Tibial nerve (tissue), 4 donors: ENCODE measurements at regions not wholly inside any gene's neighbourhood (a gene's known extent, or its start where the extent isn't known, plus 50 kb on each side); places are given as distances from the start of the nearest gene placed in this dataset.
A peak's percentile ranks its signal among the peaks of the same experiment; 100 is the strongest.

Experiments
- DNase-seq, 2 donors: peaks; one replicate each; pipeline ENCODE4 v3.0.0-alpha.2; 2019; ENCODE audit warnings: low spot score in 2 of 2
- H3K27ac ChIP-seq, 4 donors: fragments of 200-600 bp; sonication (generic) in 3 of 4; one replicate each; pipeline ENCODE4 v1.5.1; 2017 to 2019; ENCODE audit warnings: mild to moderate bottlenecking in 1 of 4
- H3K27me3 ChIP-seq, 2 donors: fragments of 200-600 bp; sonication (generic) in 1 of 2; one replicate each; pipeline versions ENCODE4 v1.5.1 to v1.6.0; 2017 to 2019
- H3K36me3 ChIP-seq, 3 donors: fragments of 200-600 bp; sonication (generic); one replicate each; pipeline ENCODE4 v1.5.1; 2018 to 2019
- H3K4me1 ChIP-seq, 4 donors: fragments of 200-600 bp; sonication (generic) in 3 of 4; one replicate each; pipeline ENCODE4 v1.5.1; 2017 to 2019
- H3K4me3 ChIP-seq, 4 donors: fragments of 200-600 bp; sonication (generic) in 3 of 4; one replicate each; pipeline ENCODE4 v1.5.1; 2017 to 2019; ENCODE audit warnings: mild to moderate bottlenecking in 1 of 4, moderate library complexity in 1 of 4
- H3K9me3 ChIP-seq, 4 donors: fragments of 200-600 bp; sonication (generic) in 3 of 4; one replicate each; pipeline ENCODE4 v1.5.1; 2017 to 2019
- CTCF ChIP-seq, 5 experiments: fragments of 200-600 bp in 3 of 5; fragments of 450-650 bp in 2 of 5; sonication (generic) in 3 of 5; IDR thresholded peaks; one replicate each; pipeline ENCODE4 v1.5.1; 2016 to 2019; ENCODE audit warnings: antibody characterized with exemption in 5 of 5, mild to moderate bottlenecking in 3 of 5, moderate library complexity in 2 of 5
- EP300 ChIP-seq, 2 donors: sonication (generic); formaldehyde crosslinking; IDR thresholded peaks; one replicate each; pipeline ENCODE4 v1.6.1; 2017; ENCODE audit warnings: antibody characterized with exemption in 2 of 2, mild to moderate bottlenecking in 1 of 2
- POLR2A ChIP-seq, 2 donors: fragments of 450-650 bp; IDR thresholded peaks; one replicate each; pipeline ENCODE4 v1.6.1; 2017; ENCODE audit warnings: antibody characterized with exemption in 2 of 2, mild to moderate bottlenecking in 2 of 2, moderate library complexity in 2 of 2
- WGBS, 2 donors: methylation state at CpG; one replicate each; pipeline ENCODE4 v1.1.5; 2018; 5-methylcytosine and 5-hydroxymethylcytosine counted together

GRCh38 chr1:67532452-67533216, 102.4 kb upstream of the SERBP1 start:
- DNase-seq, result peak in 1 of 2 donors; percentile 60
- 68 to 69% methylated on average over 7 of the region's 7 CpGs for WGBS, 2 donors

GRCh38 chr1:67534627-67535065, 104.4 kb upstream of the SERBP1 start:
- Histone ChIP-seq H3K36me3 (no peaks in the 10 kb centered on the region), H3K27me3 (no peaks in the 10 kb centered on the region), H3K4me1 (peaks cover 0 to 33% (median 0%) of the 10 kb centered on the region in 4 donors), H3K4me3 (no peak overlapping the region), H3K9me3 (no peaks in the 10 kb centered on the region), H3K27ac (no peak overlapping the region)
- no peak for DNase-seq
- 71 to 79% methylated on average over 2 of the region's 2 CpGs for WGBS, 2 donors
- TF ChIP-seq EP300 (IDR thresholded peaks at IDR 0.05) (no peak), POLR2A (IDR thresholded peaks at IDR 0.05) (no peak), CTCF (IDR thresholded peaks at IDR 0.05) (no peak)

More at GRCh38 chr1:67532452-67533216, 102.4 kb upstream of the SERBP1 start:
- H3K27me3 ChIP-seq, result no peaks in the 10 kb centered on the region
- no peaks in the 10 kb centered on the region for H3K9me3 ChIP-seq
- no peak overlapping the region for H3K4me3 ChIP-seq
- H3K4me1 ChIP-seq, result peaks cover 0 to 28% (median 0%) of the 10 kb centered on the region in 4 donors
- TF ChIP-seq CTCF (IDR thresholded peaks at IDR 0.05) (peak; percentile 58 to 89 (median 70)), EP300 (IDR thresholded peaks at IDR 0.05) (no peak), POLR2A (IDR thresholded peaks at IDR 0.05) (no peak)
- H3K36me3 ChIP-seq, result no peaks in the 10 kb centered on the region
- H3K27ac ChIP-seq, result no peak overlapping the region

- DNase-seq, result peak; percentile 72 to 88
- Histone ChIP-seq H3K4me1 (peaks cover 0 to 33% (median 0%) of the 10 kb centered on the region in 4 donors), H3K4me3 (no peak overlapping the region), H3K27ac (peak overlapping the region in 1 of 4 donors; percentile 45), H3K36me3 (no peaks in the 10 kb centered on the region), H3K9me3 (no peaks in the 10 kb centered on the region), H3K27me3 (no peaks in the 10 kb centered on the region)
- TF ChIP-seq POLR2A (IDR thresholded peaks at IDR 0.05) (no peak), CTCF (IDR thresholded peaks at IDR 0.05) (peak; percentile 90 to 97 (median 92)), EP300 (IDR thresholded peaks at IDR 0.05) (peak in 1 of 2 donors; percentile 72)
- 3 to 8% methylated on average over 5 of the region's 5 CpGs for WGBS, 2 donors
Observed at GRCh38 chr1:67535474-67535873, 105.3 kb upstream of the SERBP1 start.

- TF ChIP-seq POLR2A (IDR thresholded peaks at IDR 0.05), result no peak
- TF ChIP-seq CTCF (IDR thresholded peaks at IDR 0.05), result no peak
- peak in 1 of 2 donors; percentile 66 for TF ChIP-seq EP300 (IDR thresholded peaks at IDR 0.05)
- H3K9me3 ChIP-seq, result no peaks in the 10 kb centered on the region
- H3K4me3 ChIP-seq, result no peak overlapping the region
- no peaks in the 10 kb centered on the region for H3K36me3 ChIP-seq
- peak overlapping the region in 2 of 4 donors; percentile 66 to 79 for H3K27ac ChIP-seq
- 73 to 82% methylated on average over 9 of the region's 9 CpGs for WGBS, 2 donors
- no peak for DNase-seq
- H3K27me3 ChIP-seq, result no peaks in the 10 kb centered on the region
- peaks cover 0 to 33% (median 0%) of the 10 kb centered on the region in 4 donors for H3K4me1 ChIP-seq
Observed at GRCh38 chr1:67536957-67537666, 106.9 kb upstream of the SERBP1 start.

- TF ChIP-seq POLR2A (IDR thresholded peaks at IDR 0.05), result no peak
- TF ChIP-seq EP300 (IDR thresholded peaks at IDR 0.05), result no peak
- TF ChIP-seq CTCF (IDR thresholded peaks at IDR 0.05), result no peak
- WGBS, 2 donors, result 60 to 64% methylated on average over 6 of the region's 6 CpGs
- Histone ChIP-seq H3K36me3 (no peaks in the 10 kb centered on the region), H3K9me3 (no peaks in the 10 kb centered on the region), H3K27me3 (no peaks in the 10 kb centered on the region), H3K27ac (peak overlapping the region in 2 of 4 donors; percentile 66 to 79), H3K4me3 (no peak overlapping the region), H3K4me1 (peaks cover 0 to 31% (median 0%) of the 10 kb centered on the region in 4 donors)
- DNase-seq, result no peak
Observed at GRCh38 chr1:67537667-67538018, 107.4 kb upstream of the SERBP1 start.
